ENCODE measurements at regions not wholly inside any gene's neighbourhood (a gene's known extent, or its start where the extent isn't known, plus 50 kb on each side); places are given as distances from the start of the nearest gene placed in this dataset.

DNA sequence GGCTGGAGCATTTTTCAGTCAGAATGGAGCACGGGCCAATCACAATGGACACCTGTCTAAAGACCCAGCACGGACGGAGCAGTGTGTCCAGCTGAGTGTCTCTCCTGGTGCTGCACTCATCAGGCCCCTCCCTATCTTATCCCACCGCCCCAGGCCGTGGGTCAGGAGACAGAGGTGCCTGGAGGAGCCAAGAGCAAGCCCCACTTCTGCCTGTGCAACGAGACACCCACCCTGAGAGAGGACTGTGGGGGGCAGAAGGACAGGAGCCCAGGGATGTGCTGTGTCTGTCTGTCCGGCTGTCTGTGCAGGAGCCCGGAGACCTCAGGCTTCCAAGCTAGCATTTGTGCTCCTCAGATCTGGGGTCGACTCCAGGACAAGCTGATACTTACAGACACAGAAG is 69.6 kb upstream of the SFSWAP start:
- no peaks in the 10 kb centered on the region for H3K36me3 ChIP-seq (ENCODE audit: insufficient read depth, low read length)
- no peaks in the 10 kb centered on the region for H3K9me3 Mint-ChIP-seq
- no peaks in the 10 kb centered on the region for H3K36me3 Mint-ChIP-seq (ENCODE audit: low read depth)
- H3K27me3 Mint-ChIP-seq = peaks cover 24% of the 10 kb centered on the region
- H3K9me3 ChIP-seq (ENCODE audit: control insufficient read depth in 1 of 2, insufficient read depth in 1 of 2, low read length in 2 of 2) = peaks cover 0 to 13% of the 10 kb centered on the region in 2 experiments
- DNase-seq (no peak), ATAC-seq (ENCODE audit: poor library complexity) (no peak)
- intact Hi-C loops (cut with DNase I, micrococcal nuclease) = no loop called here
- H3K4me1 Mint-ChIP-seq (ENCODE audit: low read depth) = no peaks in the 10 kb centered on the region
- TF ChIP-seq, protein P1, sequence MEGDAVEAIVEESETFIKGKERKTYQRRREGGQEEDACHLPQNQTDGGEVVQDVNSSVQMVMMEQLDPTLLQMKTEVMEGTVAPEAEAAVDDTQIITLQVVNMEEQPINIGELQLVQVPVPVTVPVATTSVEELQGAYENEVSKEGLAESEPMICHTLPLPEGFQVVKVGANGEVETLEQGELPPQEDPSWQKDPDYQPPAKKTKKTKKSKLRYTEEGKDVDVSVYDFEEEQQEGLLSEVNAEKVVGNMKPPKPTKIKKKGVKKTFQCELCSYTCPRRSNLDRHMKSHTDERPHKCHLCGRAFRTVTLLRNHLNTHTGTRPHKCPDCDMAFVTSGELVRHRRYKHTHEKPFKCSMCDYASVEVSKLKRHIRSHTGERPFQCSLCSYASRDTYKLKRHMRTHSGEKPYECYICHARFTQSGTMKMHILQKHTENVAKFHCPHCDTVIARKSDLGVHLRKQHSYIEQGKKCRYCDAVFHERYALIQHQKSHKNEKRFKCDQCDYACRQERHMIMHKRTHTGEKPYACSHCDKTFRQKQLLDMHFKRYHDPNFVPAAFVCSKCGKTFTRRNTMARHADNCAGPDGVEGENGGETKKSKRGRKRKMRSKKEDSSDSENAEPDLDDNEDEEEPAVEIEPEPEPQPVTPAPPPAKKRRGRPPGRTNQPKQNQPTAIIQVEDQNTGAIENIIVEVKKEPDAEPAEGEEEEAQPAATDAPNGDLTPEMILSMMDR (IDR thresholded peaks at IDR 0.05) = no peak
- H3K4me3 ChIP-seq (ENCODE audit: low read length) = no peak overlapping the region
- ChIA-PET CTCF (no interaction called here), POLR2A (no interaction called here)
- H3K27ac Mint-ChIP-seq = no peak overlapping the region
- H3K27ac ChIP-seq (ENCODE audit: low read depth in 1 of 2, low read length in 2 of 2) = no peak overlapping the region
- H3K4me3 Mint-ChIP-seq = no peak overlapping the region
- H3K27me3 ChIP-seq (ENCODE audit: control insufficient read depth in 1 of 2, insufficient read depth in 2 of 2, low read length in 2 of 2) = no peaks in the 10 kb centered on the region
- no peaks in the 10 kb centered on the region for H3K4me1 ChIP-seq (ENCODE audit: insufficient read depth, low read length)

DNA sequence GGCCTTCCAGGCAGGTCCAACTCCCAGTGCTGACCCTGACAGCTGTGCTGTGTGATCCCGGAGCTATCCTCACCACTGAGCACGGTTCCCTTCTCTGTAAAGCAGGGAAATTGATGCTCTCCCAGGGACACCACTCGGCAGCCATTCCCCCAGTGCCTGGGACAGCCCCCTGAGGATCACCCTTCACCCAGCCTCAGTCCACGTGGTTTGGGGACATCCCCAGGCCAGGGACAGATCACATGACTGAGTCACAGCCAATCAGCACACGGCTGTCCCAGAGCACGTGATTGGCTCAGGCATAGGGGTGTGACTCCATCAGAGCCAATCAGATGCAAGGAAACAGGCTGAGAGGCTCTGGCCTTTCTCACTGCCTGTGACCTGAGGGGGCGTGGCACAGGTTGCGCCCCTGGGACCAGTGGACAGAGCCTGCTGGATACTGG is 68.8 kb upstream of the SFSWAP start:
- Histone ChIP-seq H3K9me3 (ENCODE audit: control insufficient read depth in 1 of 2, insufficient read depth in 1 of 2, low read length in 2 of 2) (peaks cover 0 to 11% of the 10 kb centered on the region in 2 experiments), H3K36me3 (ENCODE audit: insufficient read depth, low read length) (no peaks in the 10 kb centered on the region), H3K27ac (ENCODE audit: low read depth in 1 of 2, low read length in 2 of 2) (no peak overlapping the region), H3K27me3 (ENCODE audit: control insufficient read depth in 1 of 2, insufficient read depth in 2 of 2, low read length in 2 of 2) (no peaks in the 10 kb centered on the region), H3K4me3 (ENCODE audit: low read length) (no peak overlapping the region), H3K4me1 (ENCODE audit: insufficient read depth, low read length) (no peaks in the 10 kb centered on the region)
- no peak overlapping the region for H3K4me3 Mint-ChIP-seq
- H3K36me3 Mint-ChIP-seq (ENCODE audit: low read depth) = no peaks in the 10 kb centered on the region
- DNase-seq = no peak
- no peaks in the 10 kb centered on the region for H3K9me3 Mint-ChIP-seq
- TF ChIP-seq, protein P1 (IDR thresholded peaks at IDR 0.05) = no peak
- no peaks in the 10 kb centered on the region for H3K4me1 Mint-ChIP-seq (ENCODE audit: low read depth)
- peaks cover 21% of the 10 kb centered on the region for H3K27me3 Mint-ChIP-seq
- no peak for ATAC-seq (ENCODE audit: poor library complexity)
- ChIA-PET CTCF (no interaction called here), POLR2A (no interaction called here)
- intact Hi-C loops (cut with DNase I, micrococcal nuclease) = no loop called here
- no peak overlapping the region for H3K27ac Mint-ChIP-seq

DNA sequence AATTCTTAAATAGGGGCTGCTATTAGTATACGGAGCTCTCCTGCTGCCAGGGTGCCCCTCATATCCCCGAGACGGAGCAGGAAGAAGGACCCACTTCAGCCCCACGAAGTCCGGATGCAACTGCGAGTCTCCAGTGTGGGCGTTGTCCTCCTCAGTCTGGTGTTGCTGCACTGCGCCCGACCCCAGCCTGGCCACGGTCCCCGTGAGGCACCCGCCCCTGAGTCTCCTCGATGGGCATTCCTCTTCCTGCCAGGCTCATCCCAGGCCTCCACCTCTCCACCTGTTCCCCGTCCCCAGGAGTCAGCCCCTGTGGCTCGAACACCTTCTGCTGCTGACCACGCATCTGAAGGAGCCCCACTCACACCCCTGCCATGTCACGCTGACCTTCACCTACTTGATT is 68.1 kb upstream of the SFSWAP start:
- no peak for DNase-seq
- Histone ChIP-seq H3K9me3 (ENCODE audit: control insufficient read depth in 1 of 2, insufficient read depth in 1 of 2, low read length in 2 of 2) (peaks cover 0 to 7% of the 10 kb centered on the region in 2 experiments), H3K4me1 (ENCODE audit: insufficient read depth, low read length) (no peaks in the 10 kb centered on the region), H3K27me3 (ENCODE audit: control insufficient read depth in 1 of 2, insufficient read depth in 2 of 2, low read length in 2 of 2) (no peaks in the 10 kb centered on the region), H3K4me3 (ENCODE audit: low read length) (no peak overlapping the region), H3K36me3 (ENCODE audit: insufficient read depth, low read length) (no peaks in the 10 kb centered on the region), H3K27ac (ENCODE audit: low read depth in 1 of 2, low read length in 2 of 2) (no peak overlapping the region)
- intact Hi-C loops (cut with DNase I, micrococcal nuclease) = no loop called here
- ATAC-seq (ENCODE audit: poor library complexity) = no peak
- no peaks in the 10 kb centered on the region for H3K36me3 Mint-ChIP-seq (ENCODE audit: low read depth)
- no peaks in the 10 kb centered on the region for H3K4me1 Mint-ChIP-seq (ENCODE audit: low read depth)
- no peak overlapping the region for H3K27ac Mint-ChIP-seq
- CTCF ChIA-PET = no interaction called here
- no peaks in the 10 kb centered on the region for H3K9me3 Mint-ChIP-seq
- H3K27me3 Mint-ChIP-seq = peaks cover 25% of the 10 kb centered on the region
- no peak overlapping the region for H3K4me3 Mint-ChIP-seq
- POLR2A ChIA-PET = no interaction called here
- TF ChIP-seq, protein P1 (IDR thresholded peaks at IDR 0.05) = no peak
